ENCODE measurements at regions not wholly inside any gene's neighbourhood (a gene's known extent, or its start where the extent isn't known, plus 50 kb on each side); places are given as distances from the start of the nearest gene placed in this dataset.

- DNase-seq (ENCODE audit: low read depth in 1 of 2, low spot score in 1 of 2) = no peak
- Histone ChIP-seq H3K4me1 (ENCODE audit: low read depth) (no peaks in the 10 kb centered on the region), H3K4me3 (no peak overlapping the region), H3K27ac (no peak overlapping the region), H3K36me3 (no peaks in the 10 kb centered on the region), H3K27me3 (peaks cover 3% of the 10 kb centered on the region), H3K9me3 (ENCODE audit: low read depth) (no peaks in the 10 kb centered on the region)
- no peak for TF ChIP-seq CTCF (IDR thresholded peaks at IDR 0.05; ENCODE audit: low read depth, low read length)
Measured at GRCh38 chr7:45235905-45236304, 78.3 kb downstream of the RAMP3 start.

GRCh38 chr7:45236666-45237065, 79.1 kb downstream of the RAMP3 start:
- Histone ChIP-seq H3K9me3 (ENCODE audit: low read depth) (no peaks in the 10 kb centered on the region), H3K27ac (no peak overlapping the region), H3K27me3 (peaks cover 3% of the 10 kb centered on the region), H3K36me3 (no peaks in the 10 kb centered on the region), H3K4me1 (ENCODE audit: low read depth) (no peaks in the 10 kb centered on the region), H3K4me3 (no peak overlapping the region)
- no peak for DNase-seq (ENCODE audit: low read depth in 1 of 2, low spot score in 1 of 2)
- no peak for TF ChIP-seq CTCF (IDR thresholded peaks at IDR 0.05; ENCODE audit: low read depth, low read length)

GRCh38 chr7:45237788-45238461, 80.3 kb downstream of the RAMP3 start:
- Histone ChIP-seq H3K4me3 (no peak overlapping the region), H3K36me3 (no peaks in the 10 kb centered on the region), H3K9me3 (ENCODE audit: low read depth) (no peaks in the 10 kb centered on the region), H3K4me1 (ENCODE audit: low read depth) (no peaks in the 10 kb centered on the region), H3K27me3 (peaks cover 3% of the 10 kb centered on the region), H3K27ac (no peak overlapping the region)
- no peak for DNase-seq (ENCODE audit: low read depth in 1 of 2, low spot score in 1 of 2)
- no peak for TF ChIP-seq CTCF (IDR thresholded peaks at IDR 0.05; ENCODE audit: low read depth, low read length)

GRCh38 chr7:45238806-45239205, 81.2 kb downstream of the RAMP3 start:
- Histone ChIP-seq H3K36me3 (no peaks in the 10 kb centered on the region), H3K4me3 (no peak overlapping the region), H3K4me1 (ENCODE audit: low read depth) (no peaks in the 10 kb centered on the region), H3K27ac (no peak overlapping the region), H3K27me3 (no peaks in the 10 kb centered on the region), H3K9me3 (ENCODE audit: low read depth) (no peaks in the 10 kb centered on the region)
- no peak for DNase-seq (ENCODE audit: low read depth in 1 of 2, low spot score in 1 of 2)
- TF ChIP-seq CTCF (IDR thresholded peaks at IDR 0.05; ENCODE audit: low read depth, low read length) = no peak

- no peaks in the 10 kb centered on the region for H3K4me1 ChIP-seq (ENCODE audit: low read depth)
- no peak overlapping the region for H3K4me3 ChIP-seq
- no peak overlapping the region for H3K27ac ChIP-seq
- TF ChIP-seq CTCF (IDR thresholded peaks at IDR 0.05; ENCODE audit: low read depth, low read length) = no peak
- H3K9me3 ChIP-seq (ENCODE audit: low read depth) = no peaks in the 10 kb centered on the region
- no peaks in the 10 kb centered on the region for H3K36me3 ChIP-seq
- peak in 1 of 2 donors; percentile 43 for DNase-seq (ENCODE audit: low read depth in 1 of 2, low spot score in 1 of 2)
- no peaks in the 10 kb centered on the region for H3K27me3 ChIP-seq
Measured at GRCh38 chr7:45239486-45239885, 81.9 kb downstream of the RAMP3 start.
